A673 (cell line): ENCODE measurements at regions not wholly inside any gene's neighbourhood (a gene's known extent, or its start where the extent isn't known, plus 50 kb on each side); places are given as distances from the start of the nearest gene placed in this dataset.

Experiments used
- BruUV-seq: library from RNA; stranded (reverse); fragments of 400-500 nt; replicated peaks from 2 replicates; lab custom pipeline; 2021; lab: Mats Ljungman, UMichigan
- CTCF ChIA-PET: fragments of 300-600 bp; sonication (Branson Sonifier 250); formaldehyde crosslinking; loops from one replicate; lab custom pipeline; 2022; ENCODE audit warnings: antibody characterized with exemption; lab: Charles Lee
- POLR2A ChIA-PET: fragments of 300-600 bp; sonication (Branson Sonifier 250); formaldehyde crosslinking; loops from one replicate; lab custom pipeline; 2022; ENCODE audit warnings: antibody characterized with exemption; ENCODE audit not compliant: low non-redundant PET; lab: Charles Lee
- DNase-seq: peaks from one replicate; pipeline ENCODE4 v3.0.0-alpha.2; 2015; ENCODE audit warnings: low spot score
- H3K27ac ChIP-seq: fragments of 200-600 bp; sonication (generic); 2 replicates; pipeline ENCODE4 v1.5.1; 2016; ENCODE audit warnings: mixed run types, low read depth, mild to moderate bottlenecking, mixed read lengths, antibody characterized with exemption, low read length; ENCODE audit not compliant: poor library complexity, severe bottlenecking
- H3K27me3 ChIP-seq: fragments of 200-600 bp; sonication (generic); replicated peaks from 2 replicates; pipeline ENCODE4 v1.6.1; 2017; ENCODE audit warnings: mixed run types, low read depth, mild to moderate bottlenecking, mixed read lengths, antibody characterized with exemption, low read length; ENCODE audit not compliant: insufficient read depth, poor library complexity
- H3K36me3 ChIP-seq: fragments of 200-600 bp; sonication (generic); 2 replicates; pipeline ENCODE4 v1.6.1; 2016; ENCODE audit warnings: mixed run types, mild to moderate bottlenecking, mixed read lengths, antibody characterized with exemption, low read length; ENCODE audit not compliant: insufficient read depth, poor library complexity, severe bottlenecking
- H3K4me1 ChIP-seq: fragments of 200-600 bp; sonication (generic); 2 replicates; pipeline ENCODE4 v1.6.1; 2017; ENCODE audit warnings: mixed run types, mild to moderate bottlenecking, mixed read lengths, antibody characterized with exemption, low read length; ENCODE audit not compliant: insufficient read depth, poor library complexity, severe bottlenecking
- H3K4me3 ChIP-seq: fragments of 200-600 bp; sonication (generic); 2 replicates; pipeline ENCODE4 v1.5.1; 2016; ENCODE audit warnings: low read depth, mixed run types, mild to moderate bottlenecking, mixed read lengths, low read length; ENCODE audit not compliant: poor library complexity, severe bottlenecking
- H3K9me3 ChIP-seq: fragments of 200-600 bp; sonication (generic); 2 replicates; pipeline ENCODE4 v1.6.1; 2016; ENCODE audit warnings: mixed run types, low read depth, mild to moderate bottlenecking, mixed read lengths, antibody characterized with exemption, low read length; ENCODE audit not compliant: poor library complexity, severe bottlenecking
- EZH2 ChIP-seq: fragments of 200-600 bp; sonication (generic); IDR thresholded peaks from 2 replicates; pipeline ENCODE4 v1.6.1; 2017; ENCODE audit warnings: borderline replicate concordance, low read depth, mild to moderate bottlenecking, mixed read lengths, antibody characterized with exemption, low read length; ENCODE audit not compliant: poor library complexity, severe bottlenecking
- intact Hi-C: fragments of 100-400 bp; cut with micrococcal nuclease; formaldehyde crosslinking; loops from one replicate; pipeline ENCODE4 v1.10.0; 2022; ENCODE audit not compliant: unreplicated experiment
- TF ChIP-seq, protein P1 (sequence below): fragments of 300-800, 200-600 bp; sonication (generic); conservative IDR thresholded peaks from 2 replicates; pipeline ENCODE4 v1.5.1; 2017; ENCODE audit warnings: low read depth, mild to moderate bottlenecking, antibody characterized with exemption, low read length, moderate library complexity, mixed read lengths

DNA sequence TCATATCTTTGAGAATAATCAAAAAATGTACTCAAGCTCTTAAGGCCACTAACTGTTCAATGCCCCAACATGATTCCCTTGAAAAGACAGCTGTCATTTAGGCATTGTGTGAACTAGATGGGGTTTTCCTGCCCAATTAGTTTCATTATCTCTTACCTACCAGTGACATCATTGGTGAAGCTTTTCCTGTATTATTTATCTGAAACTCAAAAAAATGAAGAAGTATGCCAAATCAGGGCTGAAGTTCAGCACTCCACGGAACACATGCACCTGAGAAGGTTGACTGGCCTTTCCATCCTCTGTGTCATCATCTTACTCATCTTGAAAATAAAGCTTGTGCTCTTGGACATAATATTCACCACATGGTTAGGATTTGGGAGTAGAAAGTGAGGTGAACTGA lies 126.4 kb downstream of the TXNL1 start:
- no peak for TF ChIP-seq EZH2
- TF ChIP-seq, protein P1, sequence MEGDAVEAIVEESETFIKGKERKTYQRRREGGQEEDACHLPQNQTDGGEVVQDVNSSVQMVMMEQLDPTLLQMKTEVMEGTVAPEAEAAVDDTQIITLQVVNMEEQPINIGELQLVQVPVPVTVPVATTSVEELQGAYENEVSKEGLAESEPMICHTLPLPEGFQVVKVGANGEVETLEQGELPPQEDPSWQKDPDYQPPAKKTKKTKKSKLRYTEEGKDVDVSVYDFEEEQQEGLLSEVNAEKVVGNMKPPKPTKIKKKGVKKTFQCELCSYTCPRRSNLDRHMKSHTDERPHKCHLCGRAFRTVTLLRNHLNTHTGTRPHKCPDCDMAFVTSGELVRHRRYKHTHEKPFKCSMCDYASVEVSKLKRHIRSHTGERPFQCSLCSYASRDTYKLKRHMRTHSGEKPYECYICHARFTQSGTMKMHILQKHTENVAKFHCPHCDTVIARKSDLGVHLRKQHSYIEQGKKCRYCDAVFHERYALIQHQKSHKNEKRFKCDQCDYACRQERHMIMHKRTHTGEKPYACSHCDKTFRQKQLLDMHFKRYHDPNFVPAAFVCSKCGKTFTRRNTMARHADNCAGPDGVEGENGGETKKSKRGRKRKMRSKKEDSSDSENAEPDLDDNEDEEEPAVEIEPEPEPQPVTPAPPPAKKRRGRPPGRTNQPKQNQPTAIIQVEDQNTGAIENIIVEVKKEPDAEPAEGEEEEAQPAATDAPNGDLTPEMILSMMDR = no peak
- H3K36me3 ChIP-seq = no peaks in the 10 kb centered on the region
- intact Hi-C loops = no loop called here
- ChIA-PET CTCF (no interaction called here), POLR2A (no interaction called here)
- DNase-seq = no peak
- BruUV-seq = no TSS peak
- H3K9me3 ChIP-seq = no peaks in the 10 kb centered on the region
- no peaks in the 10 kb centered on the region for H3K27me3 ChIP-seq
- H3K4me3 ChIP-seq = no peak overlapping the region
- no peaks in the 10 kb centered on the region for H3K4me1 ChIP-seq
- no peak overlapping the region for H3K27ac ChIP-seq

DNA sequence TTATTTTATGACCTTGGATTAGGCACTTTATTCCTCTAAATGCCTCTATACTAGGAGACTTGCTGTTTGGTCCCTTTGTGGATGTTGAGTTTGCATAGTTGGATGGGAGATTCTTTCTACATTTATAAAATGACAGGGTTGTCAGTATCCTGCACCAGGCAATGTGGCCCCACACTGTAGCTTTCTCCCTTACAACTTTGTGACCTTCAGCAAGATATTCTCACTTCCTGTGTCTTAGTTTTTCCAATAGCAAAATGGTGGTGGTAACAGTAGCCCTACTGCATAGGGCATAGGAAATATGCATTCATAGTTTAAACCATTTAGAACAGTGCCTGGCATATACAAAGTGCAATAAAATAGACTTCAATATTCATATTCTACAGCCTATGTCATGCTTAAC lies 128.3 kb downstream of the TXNL1 start:
- no TSS peak for BruUV-seq

GRCh38 chr18:56509656-56510055 lies 128.7 kb downstream of the TXNL1 start:
- intact Hi-C loops = no loop called here
- BruUV-seq = no TSS peak
- POLR2A ChIA-PET = no interaction called here
- DNase-seq = no peak
- no peak overlapping the region for H3K27ac ChIP-seq
- CTCF ChIA-PET = no interaction called here
- H3K4me1 ChIP-seq = no peaks in the 10 kb centered on the region
- no peaks in the 10 kb centered on the region for H3K9me3 ChIP-seq
- H3K4me3 ChIP-seq = no peak overlapping the region
- H3K27me3 ChIP-seq = no peaks in the 10 kb centered on the region
- TF ChIP-seq, protein P1 = no peak
- TF ChIP-seq EZH2 = no peak
- no peaks in the 10 kb centered on the region for H3K36me3 ChIP-seq

More for the DNA sequence above, 128.3 kb downstream of the TXNL1 start:
- no peaks in the 10 kb centered on the region for H3K9me3 ChIP-seq
- TF ChIP-seq, protein P1 = no peak
- no peak for TF ChIP-seq EZH2
- CTCF ChIA-PET = no interaction called here
- POLR2A ChIA-PET = no interaction called here
- H3K27me3 ChIP-seq = no peaks in the 10 kb centered on the region
- no peak overlapping the region for H3K27ac ChIP-seq
- H3K4me1 ChIP-seq = no peaks in the 10 kb centered on the region
- intact Hi-C loops = no loop called here
- no peak overlapping the region for H3K4me3 ChIP-seq
- no peaks in the 10 kb centered on the region for H3K36me3 ChIP-seq
- no peak for DNase-seq
